ENCODE measurements at regions not wholly inside any gene's neighbourhood (a gene's known extent, or its start where the extent isn't known, plus 50 kb on each side); places are given as distances from the start of the nearest gene placed in this dataset.

GRCh38 chr10:52703451-52703850 lies 69.1 kb downstream of the MBL2 start:
- H3K27ac ChIP-seq (ENCODE audit: low read depth, low read length): no peak overlapping the region
- no peak for TF ChIP-seq CTCF (IDR thresholded peaks at IDR 0.05; ENCODE audit: low read depth, low read length)
- POLR2A ChIA-PET: no interaction called here
- no peak for DNase-seq (ENCODE audit: low read depth, low spot score)
- no peak overlapping the region for H3K4me3 ChIP-seq (ENCODE audit: low read depth, low read length)
- CTCF ChIA-PET: no interaction called here
- no peaks in the 10 kb centered on the region for H3K9me3 ChIP-seq (ENCODE audit: control insufficient read depth, insufficient read depth, low read length)
- H3K27me3 ChIP-seq (ENCODE audit: control insufficient read depth, insufficient read depth, low read length): no peaks in the 10 kb centered on the region

DNA sequence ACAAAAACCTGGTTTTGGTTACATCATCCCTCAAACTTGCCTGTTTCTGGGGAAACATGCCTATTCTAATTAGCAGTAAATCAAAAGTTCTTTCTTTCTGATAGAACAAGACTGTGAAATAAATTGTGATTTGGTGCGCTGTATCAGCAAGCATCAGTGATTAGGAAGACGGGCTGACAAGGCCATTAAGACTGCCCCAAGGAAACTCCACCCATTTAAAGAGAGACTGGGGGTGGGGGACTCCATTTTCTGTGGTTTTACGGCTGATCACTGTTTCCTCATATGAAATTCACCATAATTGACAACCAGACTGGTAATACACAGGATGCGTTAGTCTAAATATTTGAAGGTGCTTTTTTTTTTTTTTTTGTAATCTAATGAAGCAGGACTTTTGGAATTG lies 68.7 kb downstream of the MBL2 start:
- DNase-seq (ENCODE audit: low read depth, low spot score): no peak
- H3K27me3 ChIP-seq (ENCODE audit: control insufficient read depth, insufficient read depth, low read length): no peaks in the 10 kb centered on the region
- H3K4me3 ChIP-seq (ENCODE audit: low read depth, low read length): no peak overlapping the region
- ChIA-PET POLR2A (no interaction called here), CTCF (no interaction called here)
- no peak for TF ChIP-seq CTCF (IDR thresholded peaks at IDR 0.05; ENCODE audit: low read depth, low read length)
- H3K9me3 ChIP-seq (ENCODE audit: control insufficient read depth, insufficient read depth, low read length): no peaks in the 10 kb centered on the region
- no peak overlapping the region for H3K27ac ChIP-seq (ENCODE audit: low read depth, low read length)

- Histone ChIP-seq H3K27ac (ENCODE audit: low read depth, low read length) (no peak overlapping the region), H3K9me3 (ENCODE audit: control insufficient read depth, insufficient read depth, low read length) (no peaks in the 10 kb centered on the region), H3K27me3 (ENCODE audit: control insufficient read depth, insufficient read depth, low read length) (no peaks in the 10 kb centered on the region), H3K4me3 (ENCODE audit: low read depth, low read length) (no peak overlapping the region)
- CTCF ChIA-PET: no interaction called here
- no peak for DNase-seq (ENCODE audit: low read depth, low spot score)
- POLR2A ChIA-PET: no interaction called here
- TF ChIP-seq CTCF (IDR thresholded peaks at IDR 0.05; ENCODE audit: low read depth, low read length): no peak
Observed at GRCh38 chr10:52706332-52707070, 66.1 kb downstream of the MBL2 start.
